ENCODE measurements at regions not wholly inside any gene's neighbourhood (a gene's known extent, or its start where the extent isn't known, plus 50 kb on each side); places are given as distances from the start of the nearest gene placed in this dataset.
"Not testable (repeated sequence)": the region's sequence is repeated elsewhere in the genome, so short reads cannot be mapped to it uniquely, and the experiment has no call there.

DNA sequence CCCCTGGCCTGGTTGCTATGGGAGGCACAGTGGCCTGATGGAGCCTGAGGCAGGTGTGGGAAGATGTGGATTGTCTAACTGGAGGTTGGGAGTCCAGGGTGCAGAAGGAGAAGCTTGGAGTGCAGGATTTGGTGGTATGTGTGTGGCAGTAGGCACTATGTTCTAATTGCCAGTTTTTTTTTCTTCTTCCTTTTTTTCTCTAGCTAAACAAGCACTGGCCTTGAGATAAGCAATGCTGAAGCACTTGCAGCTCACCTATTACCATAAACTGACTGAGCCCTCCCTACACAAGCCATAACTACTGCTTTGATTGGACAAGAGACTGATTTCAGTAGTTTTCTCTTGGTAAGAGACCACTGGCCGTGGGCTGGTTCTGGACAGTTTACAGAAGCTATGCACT lies 123.6 kb downstream of the PPIAL4A start:
- H3K4me3 Mint-ChIP-seq; DNase-seq; H3K27me3 Mint-ChIP-seq (ENCODE audit: low read depth in 3 of 3); H3K36me3 Mint-ChIP-seq; H3K27ac Mint-ChIP-seq; H3K9me3 Mint-ChIP-seq: not testable (repeated sequence)
- peaks cover 10 to 14% of the 10 kb centered on the region in 2 donors for H3K4me1 Mint-ChIP-seq

DNA sequence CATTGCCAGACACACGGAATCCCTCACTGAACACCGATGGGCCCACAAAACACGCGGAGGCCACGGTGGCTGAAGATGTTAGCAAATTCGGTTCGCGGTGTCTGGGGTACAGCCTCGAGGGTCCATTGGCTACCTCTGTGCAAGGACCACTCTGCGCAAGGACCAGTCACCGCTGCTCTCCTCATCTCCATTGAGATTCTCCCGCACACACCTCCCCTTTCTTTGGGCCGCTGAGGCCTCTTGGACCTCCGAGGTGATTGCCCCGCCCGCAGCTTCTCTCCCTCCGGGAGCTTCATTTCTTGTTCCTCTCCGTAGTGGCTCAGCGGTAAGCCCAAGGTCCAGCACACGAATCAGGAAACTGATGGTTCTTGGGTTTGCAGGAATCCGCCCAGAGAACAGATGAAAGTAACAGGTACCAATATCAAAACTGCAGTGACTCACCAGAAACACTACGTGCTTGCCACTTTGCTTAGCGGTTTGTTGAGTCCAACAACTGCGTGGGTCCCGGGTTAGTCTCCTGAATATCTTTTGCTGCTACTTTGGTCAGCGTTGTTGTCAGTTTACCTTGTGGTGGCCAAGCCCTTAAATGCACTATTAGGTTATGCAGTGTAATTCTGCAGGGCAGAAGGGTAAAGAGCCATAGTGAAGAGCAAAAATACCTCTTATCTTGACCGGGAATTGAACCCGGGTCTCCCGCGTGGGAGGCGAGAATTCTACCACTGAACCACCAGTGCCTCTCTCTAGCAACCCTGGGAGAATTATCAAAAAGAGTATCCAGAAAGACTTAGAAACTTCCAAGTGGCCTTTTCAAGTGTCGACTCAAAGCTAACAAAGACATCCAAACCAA lies 126.8 kb downstream of the PPIAL4A start:
- H3K4me3 Mint-ChIP-seq; H3K27me3 Mint-ChIP-seq (ENCODE audit: low read depth in 3 of 3); H3K36me3 Mint-ChIP-seq; DNase-seq; H3K27ac Mint-ChIP-seq; H3K4me1 Mint-ChIP-seq; H3K9me3 Mint-ChIP-seq: not testable (repeated sequence)

DNA sequence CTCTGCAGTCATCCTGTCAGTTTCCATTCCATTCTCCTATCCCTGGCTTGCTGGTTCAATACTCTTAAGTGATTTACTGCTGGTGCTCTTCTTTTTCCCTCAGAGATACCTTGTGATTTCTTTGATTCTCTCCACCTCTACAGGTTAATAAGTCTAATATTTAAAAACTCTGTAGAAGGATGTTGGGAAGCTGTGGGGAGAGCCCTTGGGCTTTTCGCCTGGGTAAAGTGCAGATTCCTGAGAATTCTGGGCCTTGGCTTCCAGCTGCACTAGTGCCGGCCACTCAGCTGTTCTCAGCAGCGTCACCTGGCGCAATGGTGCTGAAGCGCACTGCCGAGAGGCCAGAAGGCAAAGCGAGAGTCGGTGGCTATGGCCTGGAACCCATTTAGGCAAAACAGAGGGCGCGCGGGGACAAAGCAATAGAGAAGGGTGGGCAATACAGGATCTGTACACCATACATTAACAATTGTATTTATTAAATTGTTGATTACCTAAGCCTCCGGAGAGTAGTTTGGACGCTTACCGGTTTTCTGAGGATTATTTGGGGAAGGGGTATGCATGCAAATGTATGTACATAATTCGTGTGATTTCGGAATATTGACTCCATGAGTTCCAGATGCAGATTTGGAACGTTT lies 130.3 kb downstream of the PPIAL4A start:
- H3K9me3 Mint-ChIP-seq; DNase-seq; H3K27me3 Mint-ChIP-seq (ENCODE audit: low read depth in 3 of 3); H3K36me3 Mint-ChIP-seq; H3K27ac Mint-ChIP-seq; H3K4me1 Mint-ChIP-seq; H3K4me3 Mint-ChIP-seq: not testable (repeated sequence)

DNA sequence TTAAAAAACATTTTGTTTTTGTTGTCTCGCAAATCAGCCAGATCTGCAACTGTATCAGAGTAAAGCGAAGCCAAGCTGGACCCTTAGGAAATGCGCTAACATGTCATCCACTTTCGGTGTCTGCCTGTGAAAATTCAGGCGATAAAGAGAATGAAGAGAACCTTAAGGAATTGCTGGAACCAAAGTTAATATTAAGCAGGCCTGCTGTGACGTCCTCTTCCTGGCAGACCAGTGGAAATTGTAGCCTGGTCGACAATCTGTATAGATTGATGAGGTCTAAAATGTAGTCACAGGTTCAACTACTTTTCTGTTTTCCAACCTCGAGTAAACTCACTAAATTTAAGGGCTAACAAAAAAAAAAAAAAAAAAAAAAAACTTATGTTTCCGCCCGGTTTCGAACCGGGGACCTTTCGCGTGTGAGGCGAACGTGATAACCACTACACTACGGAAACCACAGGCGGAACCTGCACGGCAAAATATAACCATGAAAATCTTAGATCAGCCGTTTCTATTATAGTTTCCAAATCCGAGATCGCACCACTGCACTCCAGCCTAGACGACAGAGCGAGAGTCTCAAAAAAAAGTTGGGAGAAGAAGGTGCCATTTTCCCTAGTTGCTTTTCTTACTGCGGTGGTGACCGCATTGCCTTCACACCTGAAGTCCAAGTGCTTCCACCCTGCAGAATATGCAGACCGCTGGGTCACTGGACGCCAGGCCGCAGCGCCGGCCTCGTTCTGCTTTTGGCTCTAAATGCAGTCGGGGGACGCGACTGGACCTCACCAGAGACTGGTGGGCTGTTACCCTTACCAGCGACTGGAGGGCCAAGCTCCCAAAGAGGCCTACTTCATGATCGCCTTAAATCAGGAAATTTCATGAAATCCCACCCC lies 131.0 kb downstream of the PPIAL4A start:
- Mint-ChIP-seq H3K27ac (peak overlapping the region in 1 of 6 donors; percentile 75), H3K4me3 (peak overlapping the region in 2 of 5 donors; percentile 53 to 54)
- H3K4me1 Mint-ChIP-seq; H3K9me3 Mint-ChIP-seq; H3K27me3 Mint-ChIP-seq (ENCODE audit: low read depth in 3 of 3); H3K36me3 Mint-ChIP-seq: not testable (repeated sequence)
- peak; percentile 28 to 57 (median 36) for DNase-seq

DNA sequence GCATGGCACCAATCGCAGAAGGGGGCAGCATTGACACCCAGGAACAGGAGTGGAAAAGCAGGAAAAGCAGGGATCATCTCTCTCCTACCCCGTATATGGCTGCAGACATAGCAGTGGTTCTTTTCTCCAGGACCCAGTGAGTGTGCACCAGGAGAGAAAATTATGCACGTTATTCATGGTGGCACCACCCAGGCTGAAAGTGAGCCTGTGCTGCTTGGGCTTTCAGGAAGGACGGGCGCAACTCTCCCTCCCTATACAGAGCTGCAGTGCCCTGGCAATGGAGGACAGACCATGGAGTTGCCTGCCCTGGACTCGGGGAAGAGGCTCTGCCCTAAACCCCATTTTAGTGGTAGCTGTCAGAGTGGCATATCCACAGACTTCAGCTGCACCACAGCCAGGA lies 132.1 kb downstream of the PPIAL4A start:
- not testable (repeated sequence) for H3K27me3 Mint-ChIP-seq (ENCODE audit: low read depth in 3 of 3); H3K36me3 Mint-ChIP-seq; H3K4me3 Mint-ChIP-seq; DNase-seq; H3K9me3 Mint-ChIP-seq; H3K27ac Mint-ChIP-seq; H3K4me1 Mint-ChIP-seq

DNA sequence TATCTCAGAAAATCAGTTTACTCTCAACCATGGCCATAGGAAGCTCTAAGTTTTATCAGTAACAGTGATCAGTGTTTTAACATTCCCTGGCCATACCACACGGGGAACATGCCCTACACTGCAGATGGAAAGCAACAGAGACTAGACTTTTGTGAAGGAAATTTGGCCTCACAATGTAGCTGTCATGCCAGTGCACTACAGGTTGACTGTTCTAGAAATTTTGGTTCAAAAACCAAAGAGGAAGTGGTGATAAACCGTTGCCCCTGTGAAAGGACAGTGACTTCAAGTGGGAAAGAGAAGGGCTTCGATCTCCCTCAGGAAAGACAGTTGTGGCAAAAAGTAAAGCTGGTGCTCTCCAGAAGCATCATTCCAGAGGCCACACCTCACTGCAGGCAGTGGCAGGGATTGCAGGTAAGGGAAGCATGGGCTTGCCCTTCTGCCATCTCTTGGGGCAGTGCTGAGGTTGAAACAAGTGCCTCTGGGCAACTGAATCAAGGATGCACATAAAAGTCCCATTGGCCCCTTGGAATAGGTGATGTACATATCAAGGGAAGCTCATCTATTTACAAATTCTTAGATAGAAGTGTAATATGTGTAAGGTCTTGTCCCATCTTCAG lies 143.4 kb downstream of the PPIAL4A start:
- not testable (repeated sequence) for DNase-seq; H3K27ac Mint-ChIP-seq; H3K36me3 Mint-ChIP-seq; H3K9me3 Mint-ChIP-seq; H3K27me3 Mint-ChIP-seq (ENCODE audit: low read depth in 3 of 3); H3K4me1 Mint-ChIP-seq; H3K4me3 Mint-ChIP-seq

DNA sequence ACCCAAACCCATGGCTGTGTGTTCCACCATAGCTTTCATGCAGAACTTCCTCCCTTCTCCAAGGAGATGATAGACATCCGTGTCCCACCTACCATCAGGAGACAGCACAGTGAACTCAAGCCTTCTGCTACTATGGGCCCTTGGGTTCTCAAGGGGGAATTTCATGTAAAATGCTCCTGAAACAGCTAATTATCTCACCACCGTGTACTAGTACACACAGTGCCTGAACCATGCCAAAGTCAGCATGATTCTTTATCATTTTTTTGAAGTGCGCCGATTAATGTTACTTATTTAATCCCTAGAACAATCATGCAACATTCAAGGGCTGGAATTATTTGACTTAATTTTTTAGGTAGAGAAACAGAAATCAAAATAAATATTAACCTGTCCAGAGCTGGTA lies 147.2 kb downstream of the PPIAL4A start:
- not testable (repeated sequence) for H3K9me3 Mint-ChIP-seq; H3K27ac Mint-ChIP-seq; H3K4me3 Mint-ChIP-seq; H3K27me3 Mint-ChIP-seq (ENCODE audit: low read depth in 3 of 3); H3K36me3 Mint-ChIP-seq; DNase-seq; H3K4me1 Mint-ChIP-seq

DNA sequence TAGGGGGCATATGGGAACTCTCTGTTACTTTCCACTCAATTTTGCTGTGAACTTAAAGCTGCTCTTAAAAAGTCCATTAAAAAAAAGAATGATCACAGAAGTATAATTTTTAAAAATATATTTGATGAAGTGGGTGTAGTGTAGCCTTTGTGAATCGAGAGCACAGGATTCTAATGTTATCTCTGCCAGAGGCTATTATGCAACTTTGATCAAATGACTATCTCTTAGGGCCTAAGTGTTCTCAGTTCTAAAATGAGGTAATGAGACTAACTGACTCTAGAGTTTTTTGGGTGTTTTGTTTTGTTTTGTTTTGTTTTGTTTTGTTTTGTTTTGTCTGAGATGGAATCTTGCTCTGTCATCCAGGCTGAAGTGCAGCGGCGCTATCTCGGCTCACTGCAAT lies 143.2 kb downstream of the FAM72B start:
- H3K9me3 Mint-ChIP-seq; H3K4me1 Mint-ChIP-seq; DNase-seq; H3K27me3 Mint-ChIP-seq (ENCODE audit: low read depth in 3 of 3); H3K4me3 Mint-ChIP-seq; H3K27ac Mint-ChIP-seq; H3K36me3 Mint-ChIP-seq: not testable (repeated sequence)

DNA sequence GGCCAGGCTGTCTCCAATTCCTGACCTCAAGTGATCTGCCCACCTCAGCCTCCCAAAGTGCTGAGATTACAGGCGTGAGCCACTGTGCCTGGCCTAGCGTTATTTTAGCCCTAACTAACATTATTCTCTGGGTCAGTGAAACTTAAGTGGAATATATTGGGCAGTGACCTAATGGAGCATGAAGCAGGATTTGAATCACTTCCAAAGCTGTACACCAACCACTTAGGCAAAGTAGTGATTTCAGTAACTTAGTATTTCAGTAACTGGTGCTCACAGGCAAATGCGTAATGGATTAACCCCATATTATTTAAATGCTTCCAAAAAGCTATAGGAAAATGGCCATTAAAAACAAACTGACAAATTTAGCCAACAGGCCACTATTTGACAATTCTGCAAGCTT lies 142.6 kb downstream of the FAM72B start:
- not testable (repeated sequence) for H3K36me3 Mint-ChIP-seq

DNA sequence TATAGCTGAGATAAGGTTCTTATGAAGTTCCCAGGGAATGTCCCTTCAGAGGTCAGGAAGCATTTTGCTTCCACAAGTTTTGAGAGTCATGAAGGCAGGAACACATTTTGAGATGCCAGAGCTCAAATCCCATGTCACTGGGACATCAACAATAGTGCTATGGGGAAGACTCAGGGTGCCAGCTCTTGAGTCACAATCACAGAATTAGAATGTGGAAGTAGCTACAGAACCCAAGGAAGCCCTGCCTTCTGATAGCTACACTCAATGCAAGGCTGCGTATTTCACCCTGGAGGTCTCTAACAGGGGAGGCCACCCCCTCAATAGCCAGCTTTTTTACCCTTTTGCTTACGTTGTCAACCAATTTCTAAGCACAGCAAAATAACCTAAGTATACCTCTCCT lies 141.3 kb downstream of the FAM72B start:
- H3K36me3 Mint-ChIP-seq; H3K27me3 Mint-ChIP-seq (ENCODE audit: low read depth in 3 of 3); DNase-seq; H3K27ac Mint-ChIP-seq; H3K4me3 Mint-ChIP-seq; H3K9me3 Mint-ChIP-seq; H3K4me1 Mint-ChIP-seq: not testable (repeated sequence)

More for the DNA sequence above, 142.6 kb downstream of the FAM72B start:
- H3K27ac Mint-ChIP-seq; H3K27me3 Mint-ChIP-seq (ENCODE audit: low read depth in 3 of 3); DNase-seq; H3K9me3 Mint-ChIP-seq; H3K4me3 Mint-ChIP-seq; H3K4me1 Mint-ChIP-seq: not testable (repeated sequence)

DNA sequence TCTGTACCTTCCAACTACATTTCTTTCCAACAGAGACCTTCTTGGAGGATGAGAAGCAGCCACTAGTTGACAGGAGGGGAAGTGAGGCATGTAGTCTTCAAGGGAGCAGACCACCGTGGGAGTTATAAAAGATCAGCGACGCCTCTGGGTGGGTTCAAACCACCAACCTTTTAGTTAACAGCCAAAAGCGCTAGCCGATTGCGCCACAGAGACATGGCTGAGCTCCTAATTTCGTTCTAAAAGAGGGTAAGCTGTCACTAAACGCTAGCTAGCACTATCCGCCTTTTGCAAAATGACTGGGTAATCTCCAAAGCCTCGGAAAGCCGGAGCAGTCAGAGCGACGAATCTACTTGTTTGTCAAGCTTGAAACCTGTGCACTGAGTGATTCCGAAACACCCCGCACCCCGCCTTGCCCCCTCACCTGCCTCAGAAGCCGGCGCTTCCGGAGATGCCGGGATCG lies 135.8 kb downstream of the FAM72B start:
- not testable (repeated sequence) for H3K27ac Mint-ChIP-seq; DNase-seq; H3K4me3 Mint-ChIP-seq; H3K4me1 Mint-ChIP-seq; H3K27me3 Mint-ChIP-seq (ENCODE audit: low read depth in 3 of 3); H3K9me3 Mint-ChIP-seq; H3K36me3 Mint-ChIP-seq

DNA sequence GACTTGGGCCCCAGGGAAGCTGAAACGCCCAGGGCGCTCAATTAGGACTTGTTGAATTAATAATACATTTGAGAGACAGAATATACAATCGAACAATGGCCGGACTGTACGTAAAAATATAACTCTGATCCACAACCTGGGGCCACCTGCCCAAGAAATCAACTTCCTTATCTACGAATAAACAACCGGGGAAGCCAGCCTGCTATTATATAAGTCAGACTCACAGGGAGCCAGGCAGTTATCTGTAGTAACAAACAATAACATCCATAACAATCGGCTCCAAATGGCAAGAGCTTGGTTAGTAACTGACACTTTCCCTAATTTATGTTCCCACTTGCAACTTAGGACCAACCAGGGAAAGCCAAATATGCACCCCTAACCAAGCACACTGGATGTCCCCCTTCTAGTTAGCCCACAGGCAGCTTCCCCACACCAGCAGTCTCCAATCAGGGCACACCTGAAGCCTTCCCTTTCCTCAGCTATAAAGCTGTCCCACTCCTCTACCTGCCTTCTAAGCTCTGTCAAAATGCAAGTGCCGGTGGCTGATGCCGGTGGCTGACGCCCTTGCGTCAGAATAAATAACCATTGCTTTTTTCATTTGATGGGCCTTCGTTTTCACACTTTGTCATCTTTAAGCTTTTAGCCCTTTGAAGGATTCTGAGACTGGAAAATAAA lies 135.2 kb downstream of the FAM72B start:
- not testable (repeated sequence) for H3K27me3 Mint-ChIP-seq (ENCODE audit: low read depth in 3 of 3); H3K27ac Mint-ChIP-seq; H3K4me1 Mint-ChIP-seq

DNA sequence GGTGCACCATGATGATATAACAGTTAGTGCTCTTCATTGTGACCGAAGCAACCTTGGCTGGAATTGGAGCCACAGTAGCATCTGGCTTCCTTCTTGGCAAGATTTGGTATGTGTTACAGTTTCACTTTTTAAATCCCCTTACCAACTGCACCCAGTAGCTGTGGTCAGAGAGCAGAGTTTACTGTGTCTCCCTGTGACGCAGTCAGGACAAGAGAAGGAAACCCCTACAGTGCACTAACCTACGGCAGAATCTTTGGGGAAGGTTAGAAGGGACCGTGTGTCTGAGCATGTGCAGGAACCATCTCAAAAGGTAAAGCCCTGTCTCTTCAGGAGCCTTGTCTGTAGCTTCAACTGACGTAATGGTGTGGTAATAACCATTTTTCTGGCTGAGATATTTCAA lies 134.0 kb downstream of the FAM72B start:
- not testable (repeated sequence) for H3K9me3 Mint-ChIP-seq; DNase-seq; H3K27ac Mint-ChIP-seq; H3K27me3 Mint-ChIP-seq (ENCODE audit: low read depth in 3 of 3); H3K4me1 Mint-ChIP-seq; H3K36me3 Mint-ChIP-seq; H3K4me3 Mint-ChIP-seq

More for the DNA sequence above, 135.2 kb downstream of the FAM72B start:
- H3K36me3 Mint-ChIP-seq, H3K9me3 Mint-ChIP-seq, H3K4me3 Mint-ChIP-seq, DNase-seq: not testable (repeated sequence)

All from immature natural killer cell (primary cell).